Psoas muscle (tissue), 7 donors: ENCODE measurements at regions not wholly inside any gene's neighbourhood (a gene's known extent, or its start where the extent isn't known, plus 50 kb on each side); places are given as distances from the start of the nearest gene placed in this dataset.

Source experiments
- ATAC-seq, 4 donors: fragments of 200-7000 bp; cut with Tn5 transposase; one replicate each; pipeline ENCODE4 v1.9.1; 2020; ENCODE audit warnings: moderate library complexity in 3 of 4, mild to moderate bottlenecking in 2 of 4
- DNase-seq, 2 donors: peaks; one replicate each; pipeline ENCODE4 v3.0.0-alpha.2; 2020
- H3K27ac ChIP-seq: fragments of 200-600 bp; one replicate; pipeline ENCODE4 v1.8.0; 2022
- H3K27me3 ChIP-seq, 3 donors: fragments of 200-600 bp in 1 of 3; one replicate each; pipeline versions ENCODE4 v1.6.1 to v1.8.0; 2013 to 2022; ENCODE audit warnings: low read length in 2 of 3, mild to moderate bottlenecking in 2 of 3, moderate library complexity in 1 of 3; ENCODE audit not compliant: insufficient read depth in 3 of 3
- H3K36me3 ChIP-seq, 2 donors: fragments of 200-600 bp in 1 of 2; one replicate each; pipeline versions ENCODE4 v1.6.1 to v1.8.0; 2013 to 2022; ENCODE audit warnings: low read depth in 1 of 2, mild to moderate bottlenecking in 1 of 2, moderate library complexity in 1 of 2; ENCODE audit not compliant: insufficient read depth in 1 of 2
- H3K4me1 ChIP-seq: fragments of 200-600 bp; one replicate; pipeline ENCODE4 v1.8.0; 2022
- H3K4me3 ChIP-seq: fragments of 200-600 bp; one replicate; pipeline ENCODE4 v1.8.0; 2022; ENCODE audit warnings: mild to moderate bottlenecking
- H3K9me3 ChIP-seq: fragments of 200-600 bp; one replicate; pipeline ENCODE4 v1.8.0; 2022
- WGBS, 3 donors: extraction: QIAGEN DNeasy Blood & Tissue Kit; methylation state at CpG; one replicate each; pipeline versions ENCODE4 v1.1.6 to v1.1.7; 2013; 5-methylcytosine and 5-hydroxymethylcytosine counted together
- intact Hi-C, 2 donors: fragments of 100-400 bp; cut with DNase I; formaldehyde crosslinking; loops; one replicate each; pipeline versions ENCODE4 v1.11.0 to v1.14.2; 2022
- TF ChIP-seq, protein P1 (sequence below): fragments of 200-600 bp; IDR thresholded peaks from one replicate; pipeline ENCODE4 v1.8.0; 2022; ENCODE audit warnings: antibody characterized with exemption
- donor health status: healthy with polysubstance abuse.
- donor health status: DM: no; HTN: no; CAD: no; lungs with moderate emphysema.
- donor health status: Bipolar disorder and iron deficiency.
- donor health status: healthy.
- donor health status: DM: yes; HTN: yes; CAD: no.
- donor health status: DM: no; HTN: no; CAD: no.
- donor health status: DM: yes; HTN: yes; CAD: no.

DNA sequence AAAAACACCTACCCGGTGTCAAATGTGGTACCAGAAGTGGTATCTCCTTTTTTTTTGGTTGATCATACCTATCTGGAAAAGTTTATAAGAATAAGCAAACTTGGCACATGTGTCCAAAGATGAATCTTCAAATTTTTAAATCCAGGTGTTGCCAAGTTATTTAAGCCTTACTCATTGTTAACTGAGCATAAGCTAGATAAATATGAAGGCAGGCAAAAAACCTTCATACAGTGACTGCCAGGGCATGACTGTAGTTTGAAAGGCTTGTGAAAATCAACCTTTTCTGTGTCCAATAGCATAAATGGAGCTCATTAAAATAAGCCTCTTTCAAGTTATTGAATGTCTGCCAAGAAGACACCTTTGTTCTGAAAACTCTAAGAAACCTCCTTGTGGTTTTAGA lies 699.2 kb downstream of the DOK5 start:
- Histone ChIP-seq H3K27me3 (no peaks in the 10 kb centered on the region), H3K4me3 (no peak overlapping the region), H3K9me3 (no peaks in the 10 kb centered on the region), H3K27ac (no peak overlapping the region), H3K4me1 (no peaks in the 10 kb centered on the region), H3K36me3 (no peaks in the 10 kb centered on the region)
- 77 to 93% (median 80%) methylated on average over 1 of the region's 1 CpG for WGBS, 3 donors
- intact Hi-C loops: no loop called here
- no peak for ATAC-seq
- TF ChIP-seq, protein P1, sequence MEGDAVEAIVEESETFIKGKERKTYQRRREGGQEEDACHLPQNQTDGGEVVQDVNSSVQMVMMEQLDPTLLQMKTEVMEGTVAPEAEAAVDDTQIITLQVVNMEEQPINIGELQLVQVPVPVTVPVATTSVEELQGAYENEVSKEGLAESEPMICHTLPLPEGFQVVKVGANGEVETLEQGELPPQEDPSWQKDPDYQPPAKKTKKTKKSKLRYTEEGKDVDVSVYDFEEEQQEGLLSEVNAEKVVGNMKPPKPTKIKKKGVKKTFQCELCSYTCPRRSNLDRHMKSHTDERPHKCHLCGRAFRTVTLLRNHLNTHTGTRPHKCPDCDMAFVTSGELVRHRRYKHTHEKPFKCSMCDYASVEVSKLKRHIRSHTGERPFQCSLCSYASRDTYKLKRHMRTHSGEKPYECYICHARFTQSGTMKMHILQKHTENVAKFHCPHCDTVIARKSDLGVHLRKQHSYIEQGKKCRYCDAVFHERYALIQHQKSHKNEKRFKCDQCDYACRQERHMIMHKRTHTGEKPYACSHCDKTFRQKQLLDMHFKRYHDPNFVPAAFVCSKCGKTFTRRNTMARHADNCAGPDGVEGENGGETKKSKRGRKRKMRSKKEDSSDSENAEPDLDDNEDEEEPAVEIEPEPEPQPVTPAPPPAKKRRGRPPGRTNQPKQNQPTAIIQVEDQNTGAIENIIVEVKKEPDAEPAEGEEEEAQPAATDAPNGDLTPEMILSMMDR: no peak
- no peak for DNase-seq

- 48 to 50% (median 50%) methylated on average over 2 of the region's 2 CpGs for WGBS, 3 donors
- ATAC-seq: no peak
- intact Hi-C loops: no loop called here
- no peaks in the 10 kb centered on the region for H3K27me3 ChIP-seq
- H3K27ac ChIP-seq: no peak overlapping the region
- no peaks in the 10 kb centered on the region for H3K36me3 ChIP-seq
- H3K9me3 ChIP-seq: no peaks in the 10 kb centered on the region
- no peak overlapping the region for H3K4me3 ChIP-seq
- no peak for DNase-seq
- TF ChIP-seq, protein P1: no peak
- no peaks in the 10 kb centered on the region for H3K4me1 ChIP-seq
Measured at GRCh38 chr20:55174172-55174571, 698.8 kb downstream of the DOK5 start.

DNA sequence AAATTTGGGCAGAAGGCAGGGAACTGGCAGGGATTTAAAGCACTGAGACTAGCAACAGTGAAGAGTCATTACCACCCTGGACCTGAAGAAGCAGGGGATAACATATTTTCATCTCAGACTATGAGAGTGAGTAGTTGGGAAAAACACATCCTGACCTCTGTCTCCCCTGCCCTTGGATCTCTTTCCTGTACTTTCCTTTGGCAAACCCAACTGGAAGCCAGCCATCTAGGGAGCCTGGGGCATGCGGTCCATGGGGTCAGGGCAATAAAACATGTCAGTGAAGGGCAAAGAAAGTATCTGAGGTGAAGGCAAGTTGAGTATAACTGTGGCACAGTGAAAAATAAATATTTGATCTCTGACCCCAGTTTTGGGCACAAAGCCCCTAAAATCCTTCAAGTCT lies 698.2 kb downstream of the DOK5 start:
- intact Hi-C loops: no loop called here
- WGBS, 3 donors: 9 to 33% (median 13%) methylated on average over 1 of the region's 1 CpG
- no peaks in the 10 kb centered on the region for H3K4me1 ChIP-seq
- ATAC-seq: no peak
- no peaks in the 10 kb centered on the region for H3K36me3 ChIP-seq
- no peaks in the 10 kb centered on the region for H3K27me3 ChIP-seq
- H3K9me3 ChIP-seq: no peaks in the 10 kb centered on the region
- TF ChIP-seq, protein P1: no peak
- H3K4me3 ChIP-seq: no peak overlapping the region
- DNase-seq: no peak
- no peak overlapping the region for H3K27ac ChIP-seq

DNA sequence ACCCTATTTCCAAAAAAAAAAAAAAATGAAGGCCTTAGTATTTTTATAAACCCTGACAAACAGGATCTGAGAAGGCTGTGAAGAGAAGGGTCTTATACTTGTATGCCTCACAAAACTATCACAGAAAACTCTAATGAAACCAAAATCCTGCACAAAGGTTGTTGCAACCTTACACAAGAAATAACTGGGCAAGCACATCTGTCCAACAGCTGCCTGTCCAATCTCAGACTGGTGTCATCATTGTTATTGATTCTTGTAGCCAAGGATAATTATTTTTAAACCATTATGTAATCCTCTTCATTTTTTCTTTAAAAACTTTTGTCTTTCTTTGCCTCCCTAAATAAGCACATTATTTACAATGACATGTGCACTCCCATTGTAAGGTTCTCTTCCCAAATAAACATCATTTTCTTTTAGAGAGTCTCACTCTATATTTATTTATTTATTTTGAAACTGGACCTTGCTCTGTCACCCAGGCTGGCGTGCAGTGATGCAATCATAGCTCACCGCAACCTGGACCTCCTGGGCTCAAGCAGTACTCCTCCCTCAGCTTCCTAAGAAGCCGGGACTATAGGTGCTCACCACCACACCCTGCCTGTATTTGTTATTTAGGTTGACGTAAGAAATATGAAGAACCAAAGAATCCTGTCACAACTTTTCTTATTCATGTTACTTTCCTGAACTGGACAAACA lies 697.1 kb downstream of the DOK5 start:
- H3K9me3 ChIP-seq: no peaks in the 10 kb centered on the region
- no peaks in the 10 kb centered on the region for H3K36me3 ChIP-seq
- TF ChIP-seq, protein P1: no peak
- H3K4me1 ChIP-seq: no peaks in the 10 kb centered on the region
- H3K27ac ChIP-seq: no peak overlapping the region
- intact Hi-C loops: no loop called here
- H3K27me3 ChIP-seq: no peaks in the 10 kb centered on the region
- no peak overlapping the region for H3K4me3 ChIP-seq
- DNase-seq (no peak), ATAC-seq (no peak)
- WGBS, 3 donors: 65 to 81% (median 67%) methylated on average over 4 of the region's 4 CpGs

GRCh38 chr20:55166063-55166462 lies 690.7 kb downstream of the DOK5 start:
- no peaks in the 10 kb centered on the region for H3K36me3 ChIP-seq
- H3K27ac ChIP-seq: no peak overlapping the region
- WGBS, 3 donors: 34 to 51% (median 44%) methylated on average over 2 of the region's 2 CpGs
- H3K4me1 ChIP-seq: no peaks in the 10 kb centered on the region
- no peaks in the 10 kb centered on the region for H3K27me3 ChIP-seq
- ATAC-seq (no peak), DNase-seq (no peak)
- no peaks in the 10 kb centered on the region for H3K9me3 ChIP-seq
- H3K4me3 ChIP-seq: no peak overlapping the region
- intact Hi-C loops: no loop called here
- TF ChIP-seq, protein P1: no peak
